ENCODE measurements at regions not wholly inside any gene's neighbourhood (a gene's known extent, or its start where the extent isn't known, plus 50 kb on each side); places are given as distances from the start of the nearest gene placed in this dataset.

GRCh38 chr9:107888773-107889227 lies 399.2 kb upstream of the KLF4 start:
- no peak for DNase-seq
- H3K36me3 Mint-ChIP-seq = no peaks in the 10 kb centered on the region
- H3K27me3 Mint-ChIP-seq (ENCODE audit: low read depth in 3 of 3) = no peaks in the 10 kb centered on the region
- intact Hi-C loops (cut with micrococcal nuclease) = loop anchor here (10.0 kb wide), 2 partner anchors 86 to 96 kb away; no protein-coding TSS in a partner anchor
- no peak for TF ChIP-seq CTCF (IDR thresholded peaks at IDR 0.05)
- Histone ChIP-seq H3K36me3 (replicated peaks in 1 of 2; ENCODE audit: control insufficient read depth in 1 of 2, insufficient read depth in 2 of 2, low read length in 2 of 2) (no peaks in the 10 kb centered on the region), H3K4me3 (replicated peaks in 1 of 3; ENCODE audit: low read depth in 2 of 3, low read length in 3 of 3) (no peak overlapping the region), H3K27ac (ENCODE audit: low read depth in 1 of 2, low read length in 2 of 2) (no peak overlapping the region), H3K79me2 (ENCODE audit: insufficient read depth, low read length) (no peaks in the 10 kb centered on the region), H4K20me1 (ENCODE audit: insufficient read depth, low read length) (no peaks in the 10 kb centered on the region), H2AFZ (ENCODE audit: insufficient read depth, low read depth, low read length, poor library complexity, severe bottlenecking) (no peak overlapping the region), H3K4me2 (replicated peaks; ENCODE audit: extremely low read depth, low read length, poor library complexity, severe bottlenecking) (no peak overlapping the region), H3K27me3 (ENCODE audit: control insufficient read depth in 2 of 2, insufficient read depth in 2 of 2, low read length in 2 of 2) (no peaks in the 10 kb centered on the region), H3K9me3 (replicated peaks in 1 of 2; ENCODE audit: control insufficient read depth in 1 of 2, insufficient read depth in 1 of 2, low read length in 2 of 2) (peaks cover 0 to 5% of the 10 kb centered on the region in 2 donors), H3K4me1 (ENCODE audit: control insufficient read depth in 1 of 2, insufficient read depth in 2 of 2, low read length in 2 of 2) (peaks cover 8 to 14% of the 10 kb centered on the region in 2 donors), H3K9ac (ENCODE audit: insufficient read depth, low read length, poor library complexity, severe bottlenecking) (no peak overlapping the region)
- peaks cover 0 to 8% (median 4%) of the 10 kb centered on the region in 7 donors for H3K9me3 Mint-ChIP-seq
- no peak overlapping the region for H3K4me3 Mint-ChIP-seq
- peaks cover 27% of the 10 kb centered on the region for H3K4me1 Mint-ChIP-seq
- no peak overlapping the region for H3K27ac Mint-ChIP-seq
- WGBS (ENCODE audit: insufficient coverage) = no CpG with 5 or more reads among the region's 2 CpGs

- Mint-ChIP-seq H3K36me3 (no peaks in the 10 kb centered on the region), H3K9me3 (peaks cover 0 to 9% (median 4%) of the 10 kb centered on the region in 7 donors), H3K4me3 (no peak overlapping the region), H3K27ac (peak overlapping the region in 1 of 7 donors; percentile 31), H3K27me3 (ENCODE audit: low read depth in 3 of 3) (no peaks in the 10 kb centered on the region), H3K4me1 (peaks cover 34% of the 10 kb centered on the region)
- Histone ChIP-seq H3K4me1 (ENCODE audit: control insufficient read depth in 1 of 2, insufficient read depth in 2 of 2, low read length in 2 of 2) (peaks cover 19 to 31% of the 10 kb centered on the region in 2 donors), H3K79me2 (ENCODE audit: insufficient read depth, low read length) (no peaks in the 10 kb centered on the region), H3K9ac (ENCODE audit: insufficient read depth, low read length, poor library complexity, severe bottlenecking) (no peak overlapping the region), H3K4me2 (replicated peaks; ENCODE audit: extremely low read depth, low read length, poor library complexity, severe bottlenecking) (no peak overlapping the region), H4K20me1 (ENCODE audit: insufficient read depth, low read length) (no peaks in the 10 kb centered on the region), H3K36me3 (replicated peaks in 1 of 2; ENCODE audit: control insufficient read depth in 1 of 2, insufficient read depth in 2 of 2, low read length in 2 of 2) (no peaks in the 10 kb centered on the region), H3K4me3 (replicated peaks in 1 of 3; ENCODE audit: low read depth in 2 of 3, low read length in 3 of 3) (no peak overlapping the region), H2AFZ (ENCODE audit: insufficient read depth, low read depth, low read length, poor library complexity, severe bottlenecking) (peak overlapping the region; percentile 41), H3K27ac (ENCODE audit: low read depth in 1 of 2, low read length in 2 of 2) (no peak overlapping the region), H3K9me3 (replicated peaks in 1 of 2; ENCODE audit: control insufficient read depth in 1 of 2, insufficient read depth in 1 of 2, low read length in 2 of 2) (peaks cover 0 to 5% of the 10 kb centered on the region in 2 donors), H3K27me3 (ENCODE audit: control insufficient read depth in 2 of 2, insufficient read depth in 2 of 2, low read length in 2 of 2) (no peaks in the 10 kb centered on the region)
- TF ChIP-seq CTCF (IDR thresholded peaks at IDR 0.05) = no peak
- DNase-seq = no peak
- intact Hi-C loops (cut with micrococcal nuclease) = loop anchor here (10.0 kb wide), 2 partner anchors 88 to 98 kb away; no protein-coding TSS in a partner anchor
Observed at GRCh38 chr9:107886826-107887225, 397.3 kb upstream of the KLF4 start.

Measured in CD14-positive monocyte (primary cell).